ENCODE measurements at regions not wholly inside any gene's neighbourhood (a gene's known extent, or its start where the extent isn't known, plus 50 kb on each side); places are given as distances from the start of the nearest gene placed in this dataset.

- DNase-seq: no peak
These were observed 208.0 kb downstream of the NR2F2 start for GRCh38 chr15:96538491-96538890.

- no peak for DNase-seq
These were observed 209.8 kb downstream of the NR2F2 start for GRCh38 chr15:96540283-96540682.

GRCh38 chr15:96542130-96542770, 211.8 kb downstream of the NR2F2 start:
- no peak for DNase-seq

- no peak for DNase-seq
These were observed 213.8 kb downstream of the NR2F2 start for GRCh38 chr15:96544162-96544756.

- DNase-seq: no peak
These were observed 218.6 kb downstream of the NR2F2 start for GRCh38 chr15:96549136-96549535.

GRCh38 chr15:96551196-96551595, 220.7 kb downstream of the NR2F2 start:
- no peak for DNase-seq

- DNase-seq: no peak
These were observed 221.2 kb downstream of the NR2F2 start for GRCh38 chr15:96551722-96552121.

- DNase-seq: no peak
These were observed 222.5 kb downstream of the NR2F2 start for GRCh38 chr15:96553006-96553405.

GRCh38 chr15:96553451-96553850, 223.0 kb downstream of the NR2F2 start:
- no peak for DNase-seq

- no peak for DNase-seq
These were observed 223.4 kb downstream of the NR2F2 start for GRCh38 chr15:96553931-96554330.

GRCh38 chr15:96554541-96554940, 224.0 kb downstream of the NR2F2 start:
- DNase-seq: no peak

- DNase-seq: no peak
These were observed 228.6 kb downstream of the NR2F2 start for GRCh38 chr15:96559087-96559486.

- DNase-seq: no peak
These were observed 229.1 kb downstream of the NR2F2 start for GRCh38 chr15:96559631-96560030.

- no peak for DNase-seq
These were observed 229.9 kb downstream of the NR2F2 start for GRCh38 chr15:96560246-96560895.

- DNase-seq: no peak
These were observed 231.1 kb downstream of the NR2F2 start for GRCh38 chr15:96561593-96561992.

GRCh38 chr15:96564546-96564945, 234.0 kb downstream of the NR2F2 start:
- no peak for DNase-seq

GRCh38 chr15:96565266-96565665, 234.8 kb downstream of the NR2F2 start:
- no peak for DNase-seq

- no peak for DNase-seq
These were observed 244.3 kb downstream of the NR2F2 start for GRCh38 chr15:96574782-96575181.

- no peak for DNase-seq
These were observed 246.1 kb downstream of the NR2F2 start for GRCh38 chr15:96576596-96576995.

GRCh38 chr15:96578393-96578792, 247.9 kb downstream of the NR2F2 start:
- no peak for DNase-seq

- DNase-seq: no peak
These were observed 250.9 kb downstream of the NR2F2 start for GRCh38 chr15:96581371-96581770.

GRCh38 chr15:96582473-96582872, 252.0 kb downstream of the NR2F2 start:
- no peak for DNase-seq

- DNase-seq: no peak
These were observed 253.2 kb downstream of the NR2F2 start for GRCh38 chr15:96583671-96584070.

Measured in stimulated activated naive CD4-positive, alpha-beta T cell (primary cell).